Neutrophil (primary cell): ENCODE measurements at regions not wholly inside any gene's neighbourhood (a gene's known extent, or its start where the extent isn't known, plus 50 kb on each side); places are given as distances from the start of the nearest gene placed in this dataset.

ENCODE experiments used
- H3K27ac ChIP-seq: fragments of 200-600 bp; sonication (generic); 2 replicates; pipeline ENCODE4 v1.5.1; 2016; ENCODE audit warnings: mild to moderate bottlenecking, moderate library complexity
- H3K27me3 ChIP-seq: fragments of 200-600 bp; sonication (generic); 2 replicates; pipeline ENCODE4 v1.6.0; 2016; ENCODE audit warnings: mild to moderate bottlenecking
- H3K36me3 ChIP-seq: fragments of 200-600 bp; sonication (generic); 2 replicates; pipeline ENCODE4 v1.5.1; 2017
- H3K4me1 ChIP-seq, 2 experiments: fragments of 200-600 bp in 1 of 2; sonication (generic) in 1 of 2; 1 replicate in 1 of 2; 2 replicates in 1 of 2; pipeline versions ENCODE4 v1.5.1 to v1.6.1; 2013 to 2016; ENCODE audit warnings: low read depth in 1 of 2, low read length in 1 of 2, mild to moderate bottlenecking in 1 of 2, moderate library complexity in 1 of 2; ENCODE audit not compliant: control insufficient read depth in 1 of 2, insufficient read depth in 1 of 2
- H3K4me3 ChIP-seq, 2 experiments: fragments of 200-600 bp in 1 of 2; sonication (generic) in 1 of 2; 1 replicate in 1 of 2; 2 replicates in 1 of 2; pipeline ENCODE4 v1.5.1; 2013 to 2016; ENCODE audit warnings: low read depth in 1 of 2, low read length in 1 of 2, mild to moderate bottlenecking in 1 of 2, moderate library complexity in 1 of 2
- H3K9me3 ChIP-seq: fragments of 200-600 bp; sonication (generic); 2 replicates; pipeline ENCODE4 v1.5.1; 2016
- CTCF ChIP-seq: fragments of 200-600 bp; sonication (generic); IDR thresholded peaks from 2 replicates; pipeline ENCODE4 v1.5.1; 2016; ENCODE audit warnings: antibody characterized with exemption

- Histone ChIP-seq H3K27me3 (no peaks in the 10 kb centered on the region), H3K36me3 (no peaks in the 10 kb centered on the region), H3K4me3 (no peak overlapping the region), H3K9me3 (no peaks in the 10 kb centered on the region), H3K4me1 (no peaks in the 10 kb centered on the region), H3K27ac (no peak overlapping the region)
- TF ChIP-seq CTCF = no peak
Measured at GRCh38 chr17:72368191-72368590, 247.4 kb downstream of the SOX9 start.

GRCh38 chr17:72369366-72369765 is 248.5 kb downstream of the SOX9 start:
- Histone ChIP-seq H3K9me3 (no peaks in the 10 kb centered on the region), H3K36me3 (no peaks in the 10 kb centered on the region), H3K4me1 (no peaks in the 10 kb centered on the region), H3K4me3 (no peak overlapping the region), H3K27ac (no peak overlapping the region), H3K27me3 (no peaks in the 10 kb centered on the region)
- no peak for TF ChIP-seq CTCF

- no peaks in the 10 kb centered on the region for H3K9me3 ChIP-seq
- H3K27ac ChIP-seq = no peak overlapping the region
- no peak for TF ChIP-seq CTCF
- no peaks in the 10 kb centered on the region for H3K36me3 ChIP-seq
- no peaks in the 10 kb centered on the region for H3K27me3 ChIP-seq
- H3K4me1 ChIP-seq = no peaks in the 10 kb centered on the region
- H3K4me3 ChIP-seq = no peak overlapping the region
Measured at GRCh38 chr17:72370819-72371218, 250.0 kb downstream of the SOX9 start.

- no peak overlapping the region for H3K4me3 ChIP-seq
- H3K9me3 ChIP-seq = no peaks in the 10 kb centered on the region
- no peaks in the 10 kb centered on the region for H3K27me3 ChIP-seq
- no peaks in the 10 kb centered on the region for H3K36me3 ChIP-seq
- no peak for TF ChIP-seq CTCF
- no peaks in the 10 kb centered on the region for H3K4me1 ChIP-seq
- no peak overlapping the region for H3K27ac ChIP-seq
Measured at GRCh38 chr17:72372185-72372584, 251.4 kb downstream of the SOX9 start.

- H3K4me1 ChIP-seq = no peaks in the 10 kb centered on the region
- TF ChIP-seq CTCF = no peak
- no peak overlapping the region for H3K27ac ChIP-seq
- no peaks in the 10 kb centered on the region for H3K9me3 ChIP-seq
- no peak overlapping the region for H3K4me3 ChIP-seq
- no peaks in the 10 kb centered on the region for H3K36me3 ChIP-seq
- no peaks in the 10 kb centered on the region for H3K27me3 ChIP-seq
Measured at GRCh38 chr17:72373910-72374741, 253.3 kb downstream of the SOX9 start.
